ENCODE measurements at regions not wholly inside any gene's neighbourhood (a gene's known extent, or its start where the extent isn't known, plus 50 kb on each side); places are given as distances from the start of the nearest gene placed in this dataset.

- TF ChIP-seq NANOG (IDR thresholded peaks at IDR 0.05; ENCODE audit: borderline replicate concordance) (no peak), ZNF462 (CRISPR knock-in tag; IDR thresholded peaks at IDR 0.05) (no peak), CREB1 (CRISPR knock-in tag; IDR thresholded peaks at IDR 0.05; ENCODE audit: low read depth) (no peak), CTCF (conservative IDR thresholded peaks at IDR 0.05; ENCODE audit: low read depth in 2 of 2) (no peak), EZH2phosphoT487 (IDR thresholded peaks at IDR 0.05; ENCODE audit: unreplicated experiment) (no peak), STAT1 (IDR thresholded peaks at IDR 0.05; ENCODE audit: unreplicated experiment) (no peak), JUNB (IDR thresholded peaks at IDR 0.05; ENCODE audit: unreplicated experiment) (no peak)
- TF ChIP-seq, protein P1, sequence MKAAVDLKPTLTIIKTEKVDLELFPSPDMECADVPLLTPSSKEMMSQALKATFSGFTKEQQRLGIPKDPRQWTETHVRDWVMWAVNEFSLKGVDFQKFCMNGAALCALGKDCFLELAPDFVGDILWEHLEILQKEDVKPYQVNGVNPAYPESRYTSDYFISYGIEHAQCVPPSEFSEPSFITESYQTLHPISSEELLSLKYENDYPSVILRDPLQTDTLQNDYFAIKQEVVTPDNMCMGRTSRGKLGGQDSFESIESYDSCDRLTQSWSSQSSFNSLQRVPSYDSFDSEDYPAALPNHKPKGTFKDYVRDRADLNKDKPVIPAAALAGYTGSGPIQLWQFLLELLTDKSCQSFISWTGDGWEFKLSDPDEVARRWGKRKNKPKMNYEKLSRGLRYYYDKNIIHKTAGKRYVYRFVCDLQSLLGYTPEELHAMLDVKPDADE (IDR thresholded peaks at IDR 0.05): no peak
- no peaks in the 10 kb centered on the region for H3K36me3 Mint-ChIP-seq (ENCODE audit: low read depth)
- no peaks in the 10 kb centered on the region for H3K79me2 ChIP-seq (replicated peaks; ENCODE audit: insufficient read depth)
- no peak overlapping the region for H2AFZ ChIP-seq
- no peaks in the 10 kb centered on the region for H3K9me3 Mint-ChIP-seq
- H3K27me3 Mint-ChIP-seq (ENCODE audit: insufficient read depth, low read depth, poor library complexity): no peaks in the 10 kb centered on the region
- no peaks in the 10 kb centered on the region for H3K36me3 ChIP-seq (ENCODE audit: insufficient read depth)
- H3K27ac ChIP-seq (ENCODE audit: low read depth): no peak overlapping the region
- no peaks in the 10 kb centered on the region for H3F3A ChIP-seq (replicated peaks; ENCODE audit: low read depth)
- ATAC-seq (no peak), DNase-seq (ENCODE audit: low spot score) (no peak)
- 0 out of 3 replicates have a peak, but pooled peaks cover 2% of the 10 kb centered on the region for H3K4me1 Mint-ChIP-seq
- H4K20me1 ChIP-seq (replicated peaks; ENCODE audit: insufficient read depth): no peaks in the 10 kb centered on the region
- no peaks in the 10 kb centered on the region for H3K27me3 ChIP-seq (ENCODE audit: insufficient read depth)
- H3K9me2 ChIP-seq (ENCODE audit: insufficient read depth): no peaks in the 10 kb centered on the region
- no peaks in the 10 kb centered on the region for H3K4me1 ChIP-seq (ENCODE audit: insufficient read depth)
- H3K4me2 ChIP-seq: no peak overlapping the region
- H3K27ac Mint-ChIP-seq: no peak overlapping the region
- H3K4me3 Mint-ChIP-seq: no peak overlapping the region
- H3K4me3 ChIP-seq: no peak overlapping the region
Measured at GRCh38 chr6:113655761-113656160, 201.4 kb upstream of the MARCKS start.
